ENCODE measurements at regions not wholly inside any gene's neighbourhood (a gene's known extent, or its start where the extent isn't known, plus 50 kb on each side); places are given as distances from the start of the nearest gene placed in this dataset.

- TF ChIP-seq RUNX3 (IDR thresholded peaks at IDR 0.05; ENCODE audit: low read length) (peak; percentile 48), PBX3 (IDR thresholded peaks at IDR 0.05; ENCODE audit: insufficient replicate concordance, low read depth, low read length) (no peak), ATF7 (IDR thresholded peaks at IDR 0.05; ENCODE audit: low read depth) (no peak), JUND (IDR thresholded peaks at IDR 0.05; ENCODE audit: low read depth, low read length) (no peak), ZNF687 (IDR thresholded peaks at IDR 0.05) (no peak), HCFC1 (IDR thresholded peaks at IDR 0.05; ENCODE audit: low read length) (no peak), SREBF1 (IDR thresholded peaks at IDR 0.05; ENCODE audit: low read length) (no peak), MEF2B (IDR thresholded peaks at IDR 0.05; ENCODE audit: partially characterized antibody, poor library complexity, severe bottlenecking) (peak; percentile 65), CEBPB (IDR thresholded peaks at IDR 0.05; ENCODE audit: borderline replicate concordance in 1 of 2, low read depth in 2 of 2, low read length in 2 of 2) (no peak), SUPT20H (IDR thresholded peaks at IDR 0.05; ENCODE audit: borderline replicate concordance, control insufficient read depth, low read depth, low read length) (no peak), REST (IDR thresholded peaks at IDR 0.05; ENCODE audit: low read depth, low read length) (no peak), HDGF (IDR thresholded peaks at IDR 0.05) (no peak), ZBTB33 (IDR thresholded peaks at IDR 0.05) (no peak), MYB (IDR thresholded peaks at IDR 0.05; ENCODE audit: borderline replicate concordance, low read depth, low read length) (no peak)
Measured at GRCh38 chr17:83174362-83175118, 95.1 kb downstream of the METRNL start (continued).

Data from GM12878 (cell line).